Endothelial cell of umbilical vein (primary cell): ENCODE measurements at regions not wholly inside any gene's neighbourhood (a gene's known extent, or its start where the extent isn't known, plus 50 kb on each side); places are given as distances from the start of the nearest gene placed in this dataset.

ENCODE experiments used
- BruUV-seq: library from RNA; stranded (reverse); fragments of 400-500 nt; replicated peaks from 2 replicates; lab custom pipeline; 2021; lab: Mats Ljungman, UMichigan
- CTCF ChIA-PET: fragments of 300-600, 350-600 bp; sonication (Branson Sonifier 250); formaldehyde crosslinking; loops from one replicate; lab custom pipeline; 2021; ENCODE audit warnings: antibody characterized with exemption, inconsistent platforms; lab: Charles Lee
- POLR2A ChIA-PET: fragments of 300-600, 350-600 bp; sonication (Branson Sonifier 250); formaldehyde crosslinking; loops from one replicate; lab custom pipeline; 2021; ENCODE audit warnings: antibody characterized with exemption, inconsistent platforms; lab: Charles Lee
- DNase-seq: peaks from one replicate; pipeline ENCODE4 v3.0.0-alpha.2; 2011; ENCODE audit warnings: low read depth, low spot score
- FAIRE-seq: peaks from 2 replicates; lab custom pipeline; 2011; peaks lifted over from hg19 to GRCh38; lab: Jason Lieb, UNC
- H2AFZ ChIP-seq: 2 replicates; pipeline ENCODE4 v1.6.0; 2012; ENCODE audit warnings: low read depth, low read length, control low read depth, inconsistent platforms
- H3K27ac ChIP-seq: 2 replicates; pipeline ENCODE4 v1.5.1; 2011; ENCODE audit warnings: low read depth, mild to moderate bottlenecking, control low read depth, low read length, moderate library complexity; ENCODE audit not compliant: insufficient read depth
- H3K27me3 ChIP-seq, 2 experiments: 2 replicates each; pipeline versions ENCODE4 v1.6.0 to v1.6.1; 2011; ENCODE audit warnings: low read length in 2 of 2, mixed read lengths in 1 of 2; ENCODE audit not compliant: control insufficient read depth in 2 of 2, insufficient read depth in 2 of 2
- H3K36me3 ChIP-seq, 2 experiments: 2 replicates in 1 of 2; 3 replicates in 1 of 2; pipeline ENCODE4 v1.5.1; 2011; ENCODE audit warnings: low read length in 2 of 2, mild to moderate bottlenecking in 1 of 2, moderate library complexity in 1 of 2; ENCODE audit not compliant: control insufficient read depth in 2 of 2, insufficient read depth in 2 of 2; ENCODE audit errors: extremely low read depth in 1 of 2
- H3K4me1 ChIP-seq: 3 replicates; pipeline ENCODE4 v1.5.1; 2011; ENCODE audit warnings: mild to moderate bottlenecking, low read length; ENCODE audit not compliant: control insufficient read depth, insufficient read depth; ENCODE audit errors: extremely low read depth
- H3K4me2 ChIP-seq: 2 replicates; pipeline ENCODE4 v1.6.1; 2011; ENCODE audit warnings: low read length, control low read depth, mixed read lengths; ENCODE audit not compliant: insufficient read depth
- H3K4me3 ChIP-seq, 3 experiments: fragments of 200-600 bp in 1 of 3; sonication (generic), shearing (Covaris generic) in 1 of 3; replicated peaks in 1 of 3; 2 replicates each; pipeline ENCODE4 v1.5.1; 2011 to 2016; ENCODE audit warnings: control low read depth in 3 of 3, low read length in 3 of 3, mild to moderate bottlenecking in 2 of 3, inconsistent platforms in 1 of 3, low read depth in 1 of 3, moderate library complexity in 1 of 3; ENCODE audit not compliant: insufficient read depth in 1 of 3
- H3K79me2 ChIP-seq: 2 replicates; pipeline ENCODE4 v1.6.0; 2012; ENCODE audit warnings: low read length, inconsistent platforms; ENCODE audit not compliant: control insufficient read depth, insufficient read depth
- H3K9ac ChIP-seq: replicated peaks from 2 replicates; pipeline ENCODE3; 2011; ENCODE audit warnings: low read length, control low read depth; ENCODE audit not compliant: insufficient read depth; ENCODE audit errors: extremely low read depth
- H3K9me1 ChIP-seq: replicated peaks from 3 replicates; pipeline ENCODE4 v1.6.0; 2011; ENCODE audit warnings: mild to moderate bottlenecking, low read length; ENCODE audit not compliant: control insufficient read depth, insufficient read depth; ENCODE audit errors: extremely low read depth
- H3K9me3 ChIP-seq: replicated peaks from 2 replicates; pipeline ENCODE4 v1.5.1; 2012; ENCODE audit warnings: low read length, inconsistent platforms; ENCODE audit not compliant: control insufficient read depth, insufficient read depth
- H4K20me1 ChIP-seq: replicated peaks from 2 replicates; pipeline ENCODE3; 2011; ENCODE audit warnings: mild to moderate bottlenecking, low read length; ENCODE audit not compliant: control insufficient read depth, insufficient read depth; ENCODE audit errors: extremely low read depth
- CTCF ChIP-seq, 2 donors: IDR thresholded peaks; 1 replicate in 1 of 2; 2 replicates in 1 of 2; pipeline ENCODE4 v1.5.1; 2011; ENCODE audit warnings: low read length in 2 of 2, mild to moderate bottlenecking in 2 of 2, moderate library complexity in 2 of 2, control low read depth in 1 of 2, inconsistent platforms in 1 of 2, low read depth in 1 of 2; ENCODE audit not compliant: insufficient read depth in 1 of 2; ENCODE audit errors: extremely low read depth in 1 of 2
- FOS ChIP-seq: IDR thresholded peaks from 2 replicates; pipeline ENCODE4 v1.6.1; 2011; ENCODE audit warnings: mild to moderate bottlenecking, low read length, moderate library complexity, borderline replicate concordance; ENCODE audit not compliant: insufficient read depth
- JUN ChIP-seq: IDR thresholded peaks from 2 replicates; pipeline ENCODE4 v1.6.1; 2011; ENCODE audit warnings: borderline replicate concordance, low read depth; ENCODE audit not compliant: insufficient read length, insufficient read depth
- MYC ChIP-seq: IDR thresholded peaks from one replicate; pipeline ENCODE4 v1.6.1; 2011; ENCODE audit warnings: mild to moderate bottlenecking, low read depth, low read length
- POLR2AphosphoS5 ChIP-seq: IDR thresholded peaks from 2 replicates; pipeline ENCODE4 v1.6.1; 2012; ENCODE audit warnings: low read depth, mild to moderate bottlenecking, control low read depth, low read length, moderate library complexity; ENCODE audit not compliant: insufficient read depth
- dilution Hi-C: fragments of 300-500 bp; cut with MboI; formaldehyde crosslinking; loops from one replicate; pipeline ENCODE4 v1.15.0; 2019; ENCODE audit warnings: low sequenced_read_pairs; ENCODE audit not compliant: extremely low pct_ligation_motif_present
- intact Hi-C: fragments of 100-400 bp; cut with micrococcal nuclease; formaldehyde crosslinking; loops from one replicate; pipeline ENCODE4 v1.10.0; 2022

GRCh38 chr12:19763488-19763887, 324.2 kb downstream of the AEBP2 start:
- Histone ChIP-seq H3K9me3 (no peaks in the 10 kb centered on the region), H3K9me1 (no peaks in the 10 kb centered on the region), H2AFZ (no peak overlapping the region), H3K4me2 (no peak overlapping the region), H3K36me3 (no peaks in the 10 kb centered on the region), H3K79me2 (no peaks in the 10 kb centered on the region), H3K9ac (no peak overlapping the region), H4K20me1 (no peaks in the 10 kb centered on the region), H3K4me3 (no peak overlapping the region), H3K4me1 (peaks cover 5% of the 10 kb centered on the region), H3K27me3 (no peaks in the 10 kb centered on the region), H3K27ac (no peak overlapping the region)
- dilution Hi-C loops (no loop called here), intact Hi-C loops (no loop called here)
- DNase-seq (no peak), FAIRE-seq (no peak)
- POLR2A ChIA-PET = no interaction called here
- CTCF ChIA-PET = no interaction called here
- no peak for TF ChIP-seq CTCF (IDR thresholded peaks at IDR 0.05; ENCODE audit: extremely low read depth in 1 of 2, insufficient read depth in 1 of 2, low read depth in 1 of 2, low read length in 2 of 2)
- TF ChIP-seq JUN = no peak
- no peak for TF ChIP-seq MYC
- no TSS peak for BruUV-seq

- no peaks in the 10 kb centered on the region for H3K27me3 ChIP-seq
- no peaks in the 10 kb centered on the region for H3K9me3 ChIP-seq
- H2AFZ ChIP-seq = no peak overlapping the region
- DNase-seq (peak; percentile 57), FAIRE-seq (peak; percentile 50)
- no peak overlapping the region for H3K4me3 ChIP-seq
- no peak overlapping the region for H3K4me2 ChIP-seq
- dilution Hi-C loops = no loop called here
- intact Hi-C loops = no loop called here
- ChIA-PET CTCF (no interaction called here), POLR2A (no interaction called here)
- no TSS peak for BruUV-seq
- H3K4me1 ChIP-seq = peaks cover 2% of the 10 kb centered on the region
- peak; percentile 30 for TF ChIP-seq JUN
- no peak for TF ChIP-seq POLR2AphosphoS5
- TF ChIP-seq MYC = no peak
- TF ChIP-seq FOS = peak; percentile 61
- no peaks in the 10 kb centered on the region for H3K79me2 ChIP-seq
- H3K9ac ChIP-seq = no peak overlapping the region
- H3K9me1 ChIP-seq = no peaks in the 10 kb centered on the region
- H3K27ac ChIP-seq = no peak overlapping the region
- H4K20me1 ChIP-seq = no peaks in the 10 kb centered on the region
- no peaks in the 10 kb centered on the region for H3K36me3 ChIP-seq
These were observed 325.1 kb downstream of the AEBP2 start for GRCh38 chr12:19764408-19764807.
